ENCODE measurements at regions not wholly inside any gene's neighbourhood (a gene's known extent, or its start where the extent isn't known, plus 50 kb on each side); places are given as distances from the start of the nearest gene placed in this dataset.
"Not testable (repeated sequence)": the region's sequence is repeated elsewhere in the genome, so short reads cannot be mapped to it uniquely, and the experiment has no call there.

DNA sequence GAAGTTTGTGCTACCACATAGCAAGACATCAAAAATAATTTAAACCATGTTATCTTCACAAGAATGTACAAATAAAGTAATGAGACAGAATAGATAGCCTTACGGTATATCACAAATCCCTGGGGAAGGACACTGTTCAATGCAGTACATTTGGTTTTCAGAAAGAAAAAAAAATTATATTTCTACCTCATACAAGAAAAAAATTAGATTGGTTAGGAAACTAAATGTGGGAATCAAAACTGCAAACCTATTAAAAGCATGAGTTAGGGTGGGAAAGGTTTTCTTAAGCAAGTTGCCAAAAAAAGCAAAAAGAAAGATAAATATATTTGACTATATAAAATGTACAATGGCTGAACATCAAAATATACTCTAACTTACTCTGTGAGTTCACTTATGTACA is 201.9 kb upstream of the NREP start:
- TF ChIP-seq POLR2A (IDR thresholded peaks at IDR 0.05) (no peak), POLR2AphosphoS5 (IDR thresholded peaks at IDR 0.05) (no peak)
- TF ChIP-seq, protein P1, sequence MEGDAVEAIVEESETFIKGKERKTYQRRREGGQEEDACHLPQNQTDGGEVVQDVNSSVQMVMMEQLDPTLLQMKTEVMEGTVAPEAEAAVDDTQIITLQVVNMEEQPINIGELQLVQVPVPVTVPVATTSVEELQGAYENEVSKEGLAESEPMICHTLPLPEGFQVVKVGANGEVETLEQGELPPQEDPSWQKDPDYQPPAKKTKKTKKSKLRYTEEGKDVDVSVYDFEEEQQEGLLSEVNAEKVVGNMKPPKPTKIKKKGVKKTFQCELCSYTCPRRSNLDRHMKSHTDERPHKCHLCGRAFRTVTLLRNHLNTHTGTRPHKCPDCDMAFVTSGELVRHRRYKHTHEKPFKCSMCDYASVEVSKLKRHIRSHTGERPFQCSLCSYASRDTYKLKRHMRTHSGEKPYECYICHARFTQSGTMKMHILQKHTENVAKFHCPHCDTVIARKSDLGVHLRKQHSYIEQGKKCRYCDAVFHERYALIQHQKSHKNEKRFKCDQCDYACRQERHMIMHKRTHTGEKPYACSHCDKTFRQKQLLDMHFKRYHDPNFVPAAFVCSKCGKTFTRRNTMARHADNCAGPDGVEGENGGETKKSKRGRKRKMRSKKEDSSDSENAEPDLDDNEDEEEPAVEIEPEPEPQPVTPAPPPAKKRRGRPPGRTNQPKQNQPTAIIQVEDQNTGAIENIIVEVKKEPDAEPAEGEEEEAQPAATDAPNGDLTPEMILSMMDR (IDR thresholded peaks at IDR 0.05), result no peak
- WGBS, result 88% methylated on average over 1 of the region's 1 CpG

DNA sequence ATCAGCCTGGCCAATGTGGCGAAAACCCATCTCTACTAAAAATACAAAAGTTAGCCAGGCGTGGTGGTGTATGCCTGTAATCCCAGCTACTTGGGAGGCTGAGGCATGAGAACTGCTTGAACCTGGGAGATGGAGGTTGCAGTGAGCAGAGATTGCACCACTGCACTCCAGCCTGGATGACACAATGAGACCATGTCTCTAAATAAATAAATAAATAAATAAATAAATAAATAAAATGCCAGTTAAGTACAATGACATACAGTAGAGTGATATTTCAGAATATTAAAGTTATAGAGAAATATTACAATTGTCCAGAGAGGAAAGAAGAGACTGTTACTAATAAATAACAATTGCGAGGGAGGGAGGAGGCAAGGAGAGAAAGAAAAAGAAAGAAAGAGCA is 199.8 kb upstream of the NREP start:
- H3K27me3 ChIP-seq (replicated peaks; ENCODE audit: insufficient read depth); H3K36me3 ChIP-seq; H3K9me3 ChIP-seq; H3K4me3 ChIP-seq; H3K4me1 ChIP-seq (replicated peaks); DNase-seq (ENCODE audit: low spot score); intact Hi-C loops (cut with DNase I); H3K27ac ChIP-seq: not testable (repeated sequence)
- 96% methylated on average over 3 of the region's 3 CpGs for WGBS

More for the DNA sequence above, 201.9 kb upstream of the NREP start:
- Histone ChIP-seq H3K27ac (no peak overlapping the region), H3K36me3 (no peaks in the 10 kb centered on the region), H3K27me3 (replicated peaks; ENCODE audit: insufficient read depth) (no peaks in the 10 kb centered on the region), H3K4me3 (no peak overlapping the region), H3K4me1 (replicated peaks) (no peaks in the 10 kb centered on the region), H3K9me3 (no peaks in the 10 kb centered on the region)
- no peak for DNase-seq (ENCODE audit: low spot score)
- intact Hi-C loops (cut with DNase I), result no loop called here

DNA sequence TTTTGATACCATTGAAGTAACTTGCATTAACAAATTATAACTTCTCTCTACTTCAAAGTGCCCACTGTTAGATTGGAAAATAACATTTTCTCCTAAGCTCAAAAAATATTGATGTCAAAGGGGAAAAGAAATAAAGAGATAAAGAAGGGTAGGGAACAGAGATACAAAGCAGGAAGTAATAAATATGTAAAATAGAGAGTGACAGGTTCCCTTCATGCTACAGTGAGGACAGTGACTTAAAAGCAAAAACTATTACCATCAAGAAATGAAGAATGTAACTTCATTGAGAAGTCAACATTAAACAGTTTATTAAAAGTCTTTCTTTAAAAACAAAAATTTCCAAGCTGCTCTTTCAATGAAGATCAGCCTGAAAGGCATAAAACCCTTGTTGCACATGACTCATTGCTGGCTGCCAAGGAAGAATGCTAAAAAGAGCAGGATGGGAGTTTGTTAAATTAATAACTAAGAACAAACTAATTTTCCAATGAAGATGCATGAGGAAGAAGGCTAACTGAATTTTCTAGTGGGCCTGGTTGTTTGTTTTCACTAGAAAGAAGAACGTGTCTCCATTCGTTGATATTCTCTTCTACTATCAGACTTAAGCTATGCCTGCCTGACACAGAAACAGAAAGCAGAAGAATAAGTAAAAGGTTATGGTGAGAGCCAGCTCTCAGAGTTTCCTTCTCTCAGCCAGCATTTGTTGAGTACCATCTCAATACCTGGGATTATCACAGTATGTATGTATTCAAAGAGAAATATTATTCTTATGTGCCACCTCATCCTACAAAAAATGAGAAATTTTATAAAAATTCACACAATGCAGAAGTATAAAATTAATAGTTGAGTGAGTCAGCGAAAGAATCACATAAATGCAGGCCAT is 197.8 kb upstream of the NREP start:
- intact Hi-C loops (cut with DNase I), result no loop called here
- TF ChIP-seq, protein P1 (IDR thresholded peaks at IDR 0.05), result no peak
- TF ChIP-seq POLR2A (IDR thresholded peaks at IDR 0.05) (no peak), POLR2AphosphoS5 (IDR thresholded peaks at IDR 0.05) (no peak)
- H3K9me3 ChIP-seq, result no peaks in the 10 kb centered on the region
- no peak overlapping the region for H3K27ac ChIP-seq
- no peak overlapping the region for H3K4me3 ChIP-seq
- H3K4me1 ChIP-seq (replicated peaks), result no peaks in the 10 kb centered on the region
- WGBS, result 64% methylated on average over 3 of the region's 3 CpGs
- no peak for DNase-seq (ENCODE audit: low spot score)
- H3K36me3 ChIP-seq, result no peaks in the 10 kb centered on the region
- no peaks in the 10 kb centered on the region for H3K27me3 ChIP-seq (replicated peaks; ENCODE audit: insufficient read depth)

DNA sequence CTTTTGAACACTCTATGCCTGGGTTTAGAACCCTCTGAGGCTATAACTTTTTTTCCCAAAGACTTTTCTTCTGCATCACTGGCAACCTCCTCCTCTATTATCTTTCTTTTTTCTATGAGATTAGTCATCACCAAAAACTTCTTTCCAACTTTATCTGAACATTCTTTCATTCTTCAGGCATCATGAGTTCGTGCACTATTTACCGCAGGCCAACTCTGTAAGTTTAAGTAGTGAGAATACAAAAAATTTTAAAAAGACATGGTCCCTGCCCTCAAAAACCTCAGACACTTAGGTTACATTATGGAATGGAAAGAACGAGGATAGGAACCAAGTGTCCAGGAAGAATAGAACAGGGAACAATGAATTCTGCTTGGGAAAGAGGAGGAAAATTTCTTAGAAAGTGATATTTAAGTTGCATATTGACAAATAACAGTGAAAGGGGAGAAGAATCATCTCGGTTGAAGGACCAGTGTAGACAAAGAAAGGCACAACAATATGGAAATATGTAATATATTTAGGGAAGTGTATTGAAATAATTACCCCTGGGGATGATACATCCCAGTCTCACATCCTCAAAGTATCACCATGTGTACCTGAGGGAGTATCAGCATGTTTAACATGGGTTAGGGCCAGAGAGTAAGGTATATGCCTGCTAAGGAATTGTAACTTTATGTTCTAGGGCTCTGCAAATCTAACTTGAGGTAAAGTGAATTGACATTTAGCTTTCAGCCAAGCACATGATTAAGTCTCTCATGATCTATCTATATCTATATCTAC is 196.5 kb upstream of the NREP start:
- no peak for DNase-seq (ENCODE audit: low spot score)
- Histone ChIP-seq H3K4me3 (no peak overlapping the region), H3K9me3 (no peaks in the 10 kb centered on the region), H3K4me1 (replicated peaks) (no peaks in the 10 kb centered on the region), H3K36me3 (no peaks in the 10 kb centered on the region), H3K27me3 (replicated peaks; ENCODE audit: insufficient read depth) (no peaks in the 10 kb centered on the region), H3K27ac (no peak overlapping the region)
- WGBS, result 89% methylated on average over 4 of the region's 4 CpGs
- no peak for TF ChIP-seq POLR2AphosphoS5 (IDR thresholded peaks at IDR 0.05)
- TF ChIP-seq POLR2A (IDR thresholded peaks at IDR 0.05), result no peak
- TF ChIP-seq, protein P1 (IDR thresholded peaks at IDR 0.05), result no peak
- intact Hi-C loops (cut with DNase I), result no loop called here

DNA sequence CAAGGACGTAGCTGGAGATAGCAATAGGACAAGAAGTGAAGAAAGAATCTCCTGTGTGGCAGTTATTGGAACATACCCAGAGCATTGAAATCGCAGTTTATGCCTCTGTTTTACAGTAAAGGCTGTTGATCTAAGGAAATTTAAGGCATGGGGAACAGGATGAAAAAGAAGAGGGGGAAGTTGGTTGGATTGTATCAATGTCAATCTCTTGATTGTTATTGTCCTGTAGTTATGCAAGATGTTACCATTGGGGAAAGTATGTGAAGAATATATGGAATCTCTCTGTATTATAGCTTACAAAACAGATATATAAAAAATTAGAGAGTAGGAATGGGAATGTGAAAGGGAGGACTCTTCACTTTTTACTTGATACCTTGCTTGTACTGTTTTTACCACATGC is 195.6 kb upstream of the NREP start:
- H3K4me3 ChIP-seq, result no peak overlapping the region
- no peaks in the 10 kb centered on the region for H3K4me1 ChIP-seq (replicated peaks)
- 69% methylated on average over 2 of the region's 2 CpGs for WGBS
- intact Hi-C loops (cut with DNase I), result no loop called here
- no peak for DNase-seq (ENCODE audit: low spot score)
- no peaks in the 10 kb centered on the region for H3K36me3 ChIP-seq
- no peaks in the 10 kb centered on the region for H3K27me3 ChIP-seq (replicated peaks; ENCODE audit: insufficient read depth)
- no peak overlapping the region for H3K27ac ChIP-seq
- no peaks in the 10 kb centered on the region for H3K9me3 ChIP-seq
- no peak for TF ChIP-seq POLR2AphosphoS5 (IDR thresholded peaks at IDR 0.05)
- TF ChIP-seq, protein P1 (IDR thresholded peaks at IDR 0.05), result no peak
- TF ChIP-seq POLR2A (IDR thresholded peaks at IDR 0.05), result no peak

Measured in prostate gland (tissue), 2 donors.